Heart right ventricle (tissue), 16 donors: ENCODE measurements at regions not wholly inside any gene's neighbourhood (a gene's known extent, or its start where the extent isn't known, plus 50 kb on each side); places are given as distances from the start of the nearest gene placed in this dataset.

Experiments used
- ATAC-seq, 8 donors: fragments of 200-7000 bp; cut with Tn5 transposase; one replicate each; pipeline ENCODE4 v1.9.1; 2020; ENCODE audit warnings: mild to moderate bottlenecking in 8 of 8, moderate library complexity in 8 of 8, moderate number of reproducible peaks in 1 of 8
- DNase-seq, 2 donors: peaks; one replicate each; pipeline ENCODE4 v3.0.0-alpha.2; 2020
- H3K27ac ChIP-seq, 10 donors: fragments of 200-600 bp; sonication (generic) in 2 of 10; one replicate each; pipeline versions ENCODE4 v1.5.0 to v1.8.0; 2020 to 2022; ENCODE audit warnings: mild to moderate bottlenecking in 3 of 10
- H3K27me3 ChIP-seq, 7 donors: fragments of 200-600 bp; one replicate each; pipeline ENCODE4 v1.8.0; 2021 to 2022; ENCODE audit warnings: mild to moderate bottlenecking in 2 of 7
- H3K36me3 ChIP-seq, 9 donors: fragments of 200-600 bp; sonication (generic) in 1 of 9; one replicate each; pipeline versions ENCODE4 v1.5.0 to v1.8.0; 2020 to 2022; ENCODE audit warnings: mild to moderate bottlenecking in 2 of 9
- H3K4me1 ChIP-seq, 9 donors: fragments of 200-600 bp; sonication (generic) in 1 of 9; one replicate each; pipeline versions ENCODE4 v1.5.0 to v1.8.0; 2020 to 2022; ENCODE audit warnings: mild to moderate bottlenecking in 4 of 9
- H3K4me3 ChIP-seq, 10 donors: fragments of 200-600 bp; sonication (generic) in 2 of 10; one replicate each; pipeline versions ENCODE4 v1.5.0 to v1.8.0; 2020 to 2022; ENCODE audit warnings: mild to moderate bottlenecking in 7 of 10, moderate library complexity in 2 of 10
- H3K9me3 ChIP-seq, 11 donors: fragments of 200-600 bp in 10 of 11; sonication (generic) in 2 of 11; one replicate each; pipeline versions ENCODE4 v1.5.0 to v1.8.0; 2013 to 2022; ENCODE audit warnings: mild to moderate bottlenecking in 2 of 11, control low read depth in 1 of 11, moderate library complexity in 1 of 11
- CTCF ChIP-seq, 9 donors: fragments of 200-600 bp; sonication (generic) in 2 of 9; IDR thresholded peaks; one replicate each; pipeline versions ENCODE4 v1.5.0 to v1.8.0; 2021 to 2022; ENCODE audit warnings: antibody characterized with exemption in 9 of 9, mild to moderate bottlenecking in 5 of 9, moderate library complexity in 1 of 9
- WGBS, 2 donors: extraction: QIAGEN DNeasy Blood & Tissue Kit; methylation state at CpG; one replicate each; pipeline ENCODE4 v1.1.7; 2013; ENCODE audit warnings: inconsistent platforms in 1 of 2; 5-methylcytosine and 5-hydroxymethylcytosine counted together
- intact Hi-C, 10 donors: fragments of 100-400 bp; cut with DNase I; formaldehyde crosslinking; loops; one replicate each; pipeline versions ENCODE4 v1.11.1 to v1.14.2; 2022
- donor health status: Arrhythmogenic right ventricular cardiomyopathy.
- donor health status: ischemic (EF 13 %, LVEDD 7.1; RV severe dilation, severe dysfunction).
- donor health status: healthy with polysubstance abuse.
- donor health status: DM: no; HTN: yes; CAD: no.
- donor health status: DM: no; HTN: no; CAD: no.
- donor health status: ischemic (EF 25% LVEDD 6.9; RV normal size, moderate dysfunction).
- donor health status: ischemic (EF 25% LVEDD 5.7; RV mildly dilated, moderate dysfunction).
- donor health status: healthy.
- donor health status: DM: yes; HTN: yes; CAD: no.
- donor health status: Ischemic cardiomyopathy.
- donor health status: ischemic (EF 35%, LVEDD 5.7; RV mildly dilated, moderate dysfunction).
- donor health status: nonischemic (EF 11% LVEDD 7.7; RV severe dilation, severe dysfunction).
- donor health status: DM: yes; HTN: yes; CAD: no.
- donor health status: PGD.
- donor health status: ischemic (EF 29% LVEDD 5.4; RV normal size, mild dysfunction).
- donor health status: nonischemic (EF 23%, LVEDD 6.1; RV moderate dilation, normal function).

GRCh38 chr11:43067681-43068080 is 244.1 kb upstream of the API5 start:
- TF ChIP-seq CTCF (IDR thresholded peaks at IDR 0.05) = no peak
- ATAC-seq (no peak), DNase-seq (no peak)
- Histone ChIP-seq H3K9me3 (peaks cover 0 to 32% (median 6%) of the 10 kb centered on the region in 11 donors), H3K27me3 (no peaks in the 10 kb centered on the region), H3K36me3 (no peaks in the 10 kb centered on the region), H3K4me3 (no peak overlapping the region), H3K27ac (no peak overlapping the region), H3K4me1 (no peaks in the 10 kb centered on the region)
- intact Hi-C loops = no loop called here
- WGBS, 2 donors = 63 to 86% methylated on average over 1 of the region's 1 CpG

- Histone ChIP-seq H3K36me3 (no peaks in the 10 kb centered on the region), H3K9me3 (peaks cover 0 to 33% (median 6%) of the 10 kb centered on the region in 11 donors), H3K27ac (no peak overlapping the region), H3K4me3 (no peak overlapping the region), H3K4me1 (no peaks in the 10 kb centered on the region), H3K27me3 (no peaks in the 10 kb centered on the region)
- no peak for TF ChIP-seq CTCF (IDR thresholded peaks at IDR 0.05)
- WGBS, 2 donors = 74 to 83% methylated on average over 1 of the region's 1 CpG
- DNase-seq (no peak), ATAC-seq (no peak)
- intact Hi-C loops = no loop called here
Measured at GRCh38 chr11:43071338-43071737, 240.5 kb upstream of the API5 start.

- 40 to 62% methylated on average over 3 of the region's 3 CpGs for WGBS, 2 donors
- TF ChIP-seq CTCF (IDR thresholded peaks at IDR 0.05) = no peak
- no peak overlapping the region for H3K4me3 ChIP-seq
- DNase-seq (no peak), ATAC-seq (no peak)
- intact Hi-C loops = no loop called here
- H3K27ac ChIP-seq = no peak overlapping the region
- H3K27me3 ChIP-seq = no peaks in the 10 kb centered on the region
- peaks cover 0 to 33% (median 6%) of the 10 kb centered on the region in 11 donors for H3K9me3 ChIP-seq
- H3K36me3 ChIP-seq = no peaks in the 10 kb centered on the region
- no peaks in the 10 kb centered on the region for H3K4me1 ChIP-seq
Measured at GRCh38 chr11:43072096-43072495, 239.7 kb upstream of the API5 start.

- no peak for ATAC-seq
- DNase-seq = no peak
- Histone ChIP-seq H3K9me3 (peaks cover 0 to 33% (median 6%) of the 10 kb centered on the region in 11 donors), H3K4me1 (no peaks in the 10 kb centered on the region), H3K4me3 (no peak overlapping the region), H3K27me3 (no peaks in the 10 kb centered on the region), H3K27ac (no peak overlapping the region), H3K36me3 (no peaks in the 10 kb centered on the region)
- intact Hi-C loops = no loop called here
- WGBS, 2 donors = 52 to 64% methylated on average over 4 of the region's 4 CpGs
- TF ChIP-seq CTCF (IDR thresholded peaks at IDR 0.05) = no peak
Measured at GRCh38 chr11:43072911-43073310, 238.9 kb upstream of the API5 start.

- Histone ChIP-seq H3K4me1 (no peaks in the 10 kb centered on the region), H3K9me3 (peaks cover 0 to 30% (median 6%) of the 10 kb centered on the region in 11 donors), H3K4me3 (no peak overlapping the region), H3K27me3 (no peaks in the 10 kb centered on the region), H3K36me3 (no peaks in the 10 kb centered on the region), H3K27ac (no peak overlapping the region)
- DNase-seq (no peak), ATAC-seq (no peak)
- no peak for TF ChIP-seq CTCF (IDR thresholded peaks at IDR 0.05)
- intact Hi-C loops = no loop called here
Measured at GRCh38 chr11:43074810-43075209, 237.0 kb upstream of the API5 start.
